Natural killer cell treated with Interleukin-12 subunit alpha and Interleukin-12 subunit beta and Interleukin-15 and Interleukin-18, amount 100 ng/mL, for 72 hours (primary cell): ENCODE measurements at regions not wholly inside any gene's neighbourhood (a gene's known extent, or its start where the extent isn't known, plus 50 kb on each side); places are given as distances from the start of the nearest gene placed in this dataset.

Experiments
- ATAC-seq, 2 donors: fragments of 150-1000 bp; cut with Tn5 transposase in 1 of 2; sonication (Bioruptor Pico), chemical (Tn5 transposase) in 1 of 2; 2 replicates each; pipeline ENCODE4 v1.10.0; 2021
- DNase-seq: peaks from one replicate; pipeline ENCODE4 v3.0.0; 2022; ENCODE audit warnings: low spot score
- H3K27ac Mint-ChIP-seq, 2 donors: 1 replicate in 1 of 2; 2 replicates in 1 of 2; pipeline ENCODE4 v1.8.0; 2022; ENCODE audit warnings: mixed read lengths in 2 of 2, mild to moderate bottlenecking in 1 of 2, moderate library complexity in 1 of 2
- H3K27me3 Mint-ChIP-seq, 2 donors: 1 replicate in 1 of 2; 2 replicates in 1 of 2; pipeline ENCODE4 v1.8.0; 2022; ENCODE audit warnings: mixed read lengths in 2 of 2
- H3K36me3 Mint-ChIP-seq: one replicate; pipeline ENCODE4 v1.8.0; 2022; ENCODE audit warnings: mixed read lengths
- H3K4me1 Mint-ChIP-seq, 2 donors: 1 replicate in 1 of 2; 2 replicates in 1 of 2; pipeline ENCODE4 v1.8.0; 2022; ENCODE audit warnings: low read depth in 2 of 2, mixed read lengths in 2 of 2, mild to moderate bottlenecking in 1 of 2
- H3K4me3 Mint-ChIP-seq: one replicate; pipeline ENCODE4 v1.8.0; 2022; ENCODE audit warnings: mixed read lengths
- H3K9me3 Mint-ChIP-seq: 2 replicates; pipeline ENCODE4 v1.8.0; 2022; ENCODE audit warnings: mixed read lengths

DNA sequence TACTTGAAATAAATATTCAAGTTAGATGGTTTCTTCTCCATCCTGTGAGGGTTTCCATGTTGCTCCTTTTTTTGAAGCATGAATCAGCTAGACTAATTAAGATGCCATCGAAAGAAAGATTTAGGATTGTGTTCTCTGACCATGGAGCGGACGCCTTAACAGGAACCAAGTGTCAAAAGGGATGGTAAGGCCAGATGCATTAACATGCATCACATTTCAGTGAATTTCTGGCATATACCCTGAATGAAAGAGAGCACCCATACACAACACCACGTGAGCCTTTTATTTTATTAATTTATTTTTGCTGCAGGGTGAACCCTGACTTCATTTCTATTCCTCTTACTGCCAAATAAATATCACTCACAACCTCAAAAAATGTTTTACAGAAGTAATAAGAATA lies 1045.3 kb upstream of the ARRDC3 start:
- H3K27ac Mint-ChIP-seq, result no peak overlapping the region
- H3K4me3 Mint-ChIP-seq, result no peak overlapping the region
- H3K36me3 Mint-ChIP-seq, result peaks cover under 1% of the 10 kb centered on the region
- DNase-seq (no peak), ATAC-seq (no peak)
- no peaks in the 10 kb centered on the region for H3K27me3 Mint-ChIP-seq
- H3K9me3 Mint-ChIP-seq, result peaks cover 5% of the 10 kb centered on the region
- no peaks in the 10 kb centered on the region for H3K4me1 Mint-ChIP-seq

DNA sequence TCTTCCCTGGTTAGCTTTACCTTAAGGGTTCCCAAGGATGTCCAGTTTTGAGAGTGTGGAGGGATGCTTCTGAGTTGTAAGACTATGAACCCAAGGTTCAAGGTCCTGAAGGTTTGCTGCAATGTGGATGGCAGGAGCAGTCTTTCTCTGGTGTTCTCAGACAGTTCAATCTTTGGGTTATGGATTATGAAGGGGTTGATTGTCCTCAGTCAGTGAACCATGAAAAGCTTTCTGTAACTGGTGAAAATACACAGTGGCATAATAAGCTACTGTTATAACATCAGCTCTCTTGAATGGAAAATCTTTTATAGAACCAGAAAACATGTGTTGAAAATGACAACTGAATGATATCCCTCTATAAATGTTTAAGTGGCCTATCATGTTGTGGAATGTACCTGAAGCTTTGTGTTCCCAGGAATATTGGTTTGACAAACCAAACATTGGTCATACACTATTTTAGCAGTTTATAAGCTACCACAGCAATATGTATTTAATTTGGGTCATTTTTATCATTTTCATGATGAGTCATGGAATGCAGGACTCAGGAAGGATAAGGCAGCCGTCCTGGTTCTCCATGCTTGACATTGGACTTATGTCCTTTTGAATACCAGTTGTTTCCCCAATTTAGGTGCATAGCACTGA lies 1041.8 kb upstream of the ARRDC3 start:
- no peak overlapping the region for H3K27ac Mint-ChIP-seq
- H3K4me1 Mint-ChIP-seq, result no peaks in the 10 kb centered on the region
- H3K4me3 Mint-ChIP-seq, result no peak overlapping the region
- peaks cover 4% of the 10 kb centered on the region for H3K36me3 Mint-ChIP-seq
- no peaks in the 10 kb centered on the region for H3K27me3 Mint-ChIP-seq
- no peak for DNase-seq
- peaks cover 11% of the 10 kb centered on the region for H3K9me3 Mint-ChIP-seq
- no peak for ATAC-seq

DNA sequence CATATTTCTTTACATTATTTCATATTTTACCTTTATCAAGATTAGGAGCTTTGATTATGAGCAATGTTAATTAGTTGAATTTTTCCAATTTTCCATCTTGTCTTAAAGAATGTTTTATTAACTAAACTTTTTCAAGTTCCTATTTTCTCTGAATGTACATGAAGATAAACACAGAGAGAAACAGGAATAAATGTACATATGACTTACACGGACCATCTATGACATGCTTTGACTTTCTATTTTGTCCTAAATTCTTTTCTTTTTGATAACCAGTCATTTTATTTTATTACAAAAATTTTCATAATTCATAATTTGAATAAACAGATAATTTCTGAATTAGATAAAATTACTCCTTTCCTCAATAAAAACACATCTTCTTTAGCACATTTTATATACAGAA lies 1038.8 kb upstream of the ARRDC3 start:
- ATAC-seq, result no peak
- Mint-ChIP-seq H3K27me3 (no peaks in the 10 kb centered on the region), H3K9me3 (peaks cover 11% of the 10 kb centered on the region), H3K4me3 (no peak overlapping the region), H3K27ac (no peak overlapping the region), H3K4me1 (no peaks in the 10 kb centered on the region), H3K36me3 (peaks cover 4% of the 10 kb centered on the region)
- no peak for DNase-seq

DNA sequence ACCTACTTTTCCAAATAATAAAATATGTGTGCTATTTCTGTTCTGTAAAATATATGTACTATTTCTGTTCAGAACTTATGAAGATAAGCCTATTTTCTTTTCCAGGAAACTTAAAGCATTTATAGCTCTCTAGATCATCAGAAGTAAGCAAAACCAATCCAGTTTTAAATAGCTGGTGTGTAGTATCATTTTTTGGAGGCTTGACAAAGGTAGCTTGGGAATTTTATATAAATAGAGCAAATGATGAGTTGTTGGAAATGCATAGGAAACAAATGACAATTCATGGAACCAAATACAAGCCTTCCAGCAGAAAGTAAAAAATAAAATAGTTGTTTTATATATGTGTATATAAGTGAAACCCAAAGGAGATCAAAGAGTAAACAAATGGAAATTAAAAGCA lies 1038.1 kb upstream of the ARRDC3 start:
- Mint-ChIP-seq H3K4me3 (no peak overlapping the region), H3K9me3 (peaks cover 11% of the 10 kb centered on the region), H3K27ac (no peak overlapping the region), H3K4me1 (no peaks in the 10 kb centered on the region), H3K36me3 (peaks cover 4% of the 10 kb centered on the region), H3K27me3 (no peaks in the 10 kb centered on the region)
- no peak for DNase-seq
- ATAC-seq, result no peak

DNA sequence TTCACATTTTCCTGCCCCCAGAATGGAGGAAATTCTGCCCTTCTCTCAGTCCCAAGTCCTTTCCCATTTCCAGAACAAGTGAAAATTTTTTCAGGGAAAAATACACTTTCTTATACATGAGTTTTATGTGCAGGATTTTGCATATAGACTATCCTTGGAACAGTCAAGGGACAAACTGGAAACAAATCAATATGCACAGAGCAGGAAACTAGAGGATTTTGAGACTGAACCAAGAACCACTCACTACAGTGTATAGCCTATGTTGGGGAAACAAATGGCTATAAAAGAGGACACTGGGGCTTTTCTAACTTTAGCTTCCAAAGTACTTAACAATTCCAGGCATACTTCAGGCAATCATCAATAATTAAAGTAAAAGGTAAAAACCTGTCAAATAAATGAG lies 1036.1 kb upstream of the ARRDC3 start:
- DNase-seq (no peak), ATAC-seq (no peak)
- H3K9me3 Mint-ChIP-seq, result peaks cover 12% of the 10 kb centered on the region
- no peak overlapping the region for H3K4me3 Mint-ChIP-seq
- no peaks in the 10 kb centered on the region for H3K4me1 Mint-ChIP-seq
- H3K27me3 Mint-ChIP-seq, result no peaks in the 10 kb centered on the region
- no peak overlapping the region for H3K27ac Mint-ChIP-seq
- H3K36me3 Mint-ChIP-seq, result peaks cover 4% of the 10 kb centered on the region

DNA sequence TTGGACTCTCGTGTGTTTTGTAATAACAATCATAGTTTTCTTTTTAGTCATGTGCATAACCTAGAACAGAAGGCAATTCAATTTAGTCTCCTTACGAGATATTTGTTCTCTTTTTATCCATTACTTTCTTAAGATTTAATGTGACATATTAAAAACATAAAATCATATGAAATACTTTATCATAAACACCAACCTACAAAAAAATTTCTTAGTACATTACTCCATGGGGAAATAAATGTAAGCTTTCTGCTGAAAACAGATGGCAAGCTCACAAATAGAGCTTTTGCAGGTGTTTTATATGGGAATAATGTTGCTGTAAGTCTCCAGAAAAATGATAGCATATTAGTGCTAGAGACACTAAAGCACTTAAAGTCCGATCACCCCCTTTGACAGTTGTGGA lies 1035.2 kb upstream of the ARRDC3 start:
- H3K36me3 Mint-ChIP-seq, result peaks cover 3% of the 10 kb centered on the region
- H3K4me1 Mint-ChIP-seq, result no peaks in the 10 kb centered on the region
- H3K27me3 Mint-ChIP-seq, result no peaks in the 10 kb centered on the region
- H3K27ac Mint-ChIP-seq, result no peak overlapping the region
- H3K4me3 Mint-ChIP-seq, result no peak overlapping the region
- no peak for DNase-seq
- ATAC-seq, result no peak
- H3K9me3 Mint-ChIP-seq, result peaks cover 9% of the 10 kb centered on the region

DNA sequence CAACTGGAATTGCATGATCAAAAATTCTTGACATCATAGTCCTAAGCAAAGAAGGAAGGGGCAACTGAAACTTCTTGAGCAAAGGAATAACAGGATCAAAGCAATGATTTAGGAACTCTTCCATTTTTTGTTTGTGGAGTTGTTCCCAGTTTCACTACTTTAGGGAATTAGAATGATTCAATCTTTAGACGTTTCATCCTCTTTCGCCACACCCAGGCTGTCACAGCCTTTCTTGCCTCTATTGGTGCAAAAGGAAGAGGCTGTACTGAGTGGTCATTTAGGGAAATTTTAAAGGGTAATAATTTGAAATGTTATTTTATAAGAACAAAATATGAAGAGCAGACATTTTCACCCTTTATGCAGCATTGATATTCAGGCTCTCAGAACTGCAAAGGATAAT lies 1026.0 kb upstream of the ARRDC3 start:
- no peak overlapping the region for H3K27ac Mint-ChIP-seq
- ATAC-seq (no peak), DNase-seq (no peak)
- H3K9me3 Mint-ChIP-seq, result peaks cover 12% of the 10 kb centered on the region
- no peak overlapping the region for H3K4me3 Mint-ChIP-seq
- H3K4me1 Mint-ChIP-seq, result no peaks in the 10 kb centered on the region
- H3K27me3 Mint-ChIP-seq, result no peaks in the 10 kb centered on the region
- no peaks in the 10 kb centered on the region for H3K36me3 Mint-ChIP-seq

DNA sequence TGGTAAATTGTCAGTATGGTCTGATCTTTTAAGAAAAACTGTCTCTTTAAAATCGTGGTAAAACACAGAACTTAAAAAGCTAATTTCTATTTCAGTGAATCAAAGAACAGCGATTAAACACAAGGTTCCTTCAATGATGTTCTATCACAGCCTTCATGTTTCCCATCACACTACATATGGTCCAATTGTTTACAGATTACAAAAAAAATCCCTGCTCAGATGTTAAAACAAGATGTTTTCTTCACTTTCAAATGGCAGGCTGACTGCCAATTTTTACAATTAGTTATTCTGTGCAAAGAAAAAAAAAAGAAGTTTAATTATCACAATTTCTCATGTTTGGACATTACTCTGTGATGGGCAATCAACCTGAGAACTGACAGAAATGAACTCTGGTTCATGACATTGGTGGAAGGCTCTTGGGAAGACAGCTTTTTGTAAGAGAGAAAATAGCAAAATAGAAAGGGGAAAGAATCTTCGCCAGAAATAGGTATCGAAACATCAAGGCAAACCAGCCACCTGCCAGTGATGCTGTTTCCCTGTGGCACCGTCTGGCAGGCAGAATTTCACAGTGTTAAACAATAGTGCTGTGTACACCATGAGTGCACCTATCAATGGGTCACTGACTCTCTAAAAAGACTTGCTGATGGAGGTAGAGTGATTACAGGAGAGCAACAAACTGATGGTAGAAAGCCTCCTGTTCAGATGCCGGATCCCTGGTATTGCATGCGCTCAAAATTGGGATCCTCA lies 1020.0 kb upstream of the ARRDC3 start:
- Mint-ChIP-seq H3K36me3 (no peaks in the 10 kb centered on the region), H3K27me3 (no peaks in the 10 kb centered on the region), H3K4me3 (no peak overlapping the region), H3K4me1 (no peaks in the 10 kb centered on the region), H3K9me3 (peaks cover 6% of the 10 kb centered on the region), H3K27ac (no peak overlapping the region)
- ATAC-seq (no peak), DNase-seq (no peak)

DNA sequence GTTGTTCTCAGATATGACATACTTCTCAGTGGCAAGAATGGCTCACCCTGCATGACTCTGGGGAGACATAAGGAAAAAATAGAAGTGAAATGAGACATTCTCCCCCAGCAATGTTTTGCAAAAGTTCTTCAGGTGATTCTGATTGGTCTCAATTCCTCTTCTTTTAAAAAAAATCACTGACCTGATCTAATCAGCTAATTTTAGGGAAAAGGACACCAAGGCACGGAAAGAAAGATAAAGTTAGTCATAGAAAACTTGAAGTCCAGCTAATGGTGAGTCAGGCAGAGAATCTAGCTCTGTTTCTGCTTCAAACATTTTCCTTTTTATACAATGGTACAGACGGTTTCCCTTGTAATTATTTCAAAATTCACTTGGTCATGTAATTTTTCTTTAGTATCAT lies 1018.9 kb upstream of the ARRDC3 start:
- no peak overlapping the region for H3K4me3 Mint-ChIP-seq
- no peaks in the 10 kb centered on the region for H3K36me3 Mint-ChIP-seq
- no peaks in the 10 kb centered on the region for H3K27me3 Mint-ChIP-seq

DNA sequence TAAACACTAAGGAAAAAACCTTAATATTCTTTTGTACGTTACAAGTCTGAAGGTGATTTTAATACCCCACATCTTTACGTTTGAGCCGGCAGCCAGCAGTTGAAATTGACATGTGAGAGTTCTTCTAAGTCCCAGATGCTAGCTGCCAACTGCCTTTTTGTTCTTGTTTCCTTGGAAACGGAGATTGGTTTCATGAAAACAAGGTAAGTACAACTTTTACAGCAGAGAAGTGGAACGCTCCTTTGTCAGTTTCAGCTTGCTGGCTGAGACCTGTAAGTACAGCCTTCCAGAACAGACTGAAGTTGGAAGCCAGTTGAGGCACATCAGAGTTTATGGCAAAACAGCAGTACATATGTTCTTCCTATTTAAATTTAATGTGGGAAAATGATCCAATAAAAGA lies 1018.4 kb upstream of the ARRDC3 start:
- no peaks in the 10 kb centered on the region for H3K4me1 Mint-ChIP-seq
- peaks cover 7% of the 10 kb centered on the region for H3K9me3 Mint-ChIP-seq
- ATAC-seq, result no peak
- no peaks in the 10 kb centered on the region for H3K36me3 Mint-ChIP-seq
- no peaks in the 10 kb centered on the region for H3K27me3 Mint-ChIP-seq
- no peak overlapping the region for H3K4me3 Mint-ChIP-seq
- no peak overlapping the region for H3K27ac Mint-ChIP-seq
- no peak for DNase-seq

More for the DNA sequence above, 1018.9 kb upstream of the ARRDC3 start:
- Mint-ChIP-seq H3K9me3 (peaks cover 9% of the 10 kb centered on the region), H3K27ac (no peak overlapping the region), H3K4me1 (no peaks in the 10 kb centered on the region)
- DNase-seq (no peak), ATAC-seq (no peak)

DNA sequence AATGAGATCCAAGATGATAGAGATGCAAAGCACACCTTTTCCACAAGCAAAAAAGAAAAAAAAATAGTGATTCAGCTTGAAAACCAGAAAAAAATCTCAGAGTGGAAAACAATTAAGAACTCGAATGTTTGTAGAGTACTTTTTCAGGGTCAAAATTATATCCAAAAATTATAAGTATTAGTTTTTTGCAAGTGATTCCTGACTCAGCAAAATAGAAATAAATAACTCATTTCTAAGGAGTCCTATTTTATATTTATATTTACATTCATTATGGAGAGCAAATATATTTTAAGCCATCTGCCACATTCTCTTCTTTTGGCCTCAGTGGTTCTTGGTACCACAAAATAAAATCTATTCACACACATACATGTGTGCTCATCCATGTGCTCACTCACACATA lies 1011.8 kb upstream of the ARRDC3 start:
- ATAC-seq, result no peak
- no peaks in the 10 kb centered on the region for H3K4me1 Mint-ChIP-seq
- H3K4me3 Mint-ChIP-seq, result no peak overlapping the region
- H3K27me3 Mint-ChIP-seq, result no peaks in the 10 kb centered on the region
- no peak overlapping the region for H3K27ac Mint-ChIP-seq
- H3K9me3 Mint-ChIP-seq, result peaks cover 12% of the 10 kb centered on the region
- H3K36me3 Mint-ChIP-seq, result no peaks in the 10 kb centered on the region
- no peak for DNase-seq

DNA sequence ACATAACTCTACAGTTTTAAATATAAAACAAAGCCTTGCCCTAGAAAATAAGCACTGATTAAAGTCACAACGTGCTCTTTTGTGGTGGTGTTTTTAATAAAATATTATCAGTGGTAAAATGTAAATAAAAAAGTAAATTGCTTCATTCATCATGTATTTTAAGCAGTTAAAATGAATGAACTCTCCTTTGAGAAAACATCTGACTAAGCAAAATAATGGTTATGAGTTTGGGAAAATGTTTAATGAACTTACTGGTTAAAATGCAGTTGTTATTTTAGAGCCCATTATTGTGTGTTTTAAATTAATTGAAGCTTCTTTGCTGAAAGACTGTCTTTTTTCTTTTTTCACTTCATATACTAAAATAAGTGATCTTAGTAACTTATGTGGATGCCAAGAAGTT lies 1007.5 kb upstream of the ARRDC3 start:
- no peaks in the 10 kb centered on the region for H3K27me3 Mint-ChIP-seq
- no peak overlapping the region for H3K4me3 Mint-ChIP-seq
- no peak for ATAC-seq
- no peak overlapping the region for H3K27ac Mint-ChIP-seq
- DNase-seq, result no peak
- no peaks in the 10 kb centered on the region for H3K36me3 Mint-ChIP-seq
- no peaks in the 10 kb centered on the region for H3K4me1 Mint-ChIP-seq
- H3K9me3 Mint-ChIP-seq, result peaks cover 4% of the 10 kb centered on the region

DNA sequence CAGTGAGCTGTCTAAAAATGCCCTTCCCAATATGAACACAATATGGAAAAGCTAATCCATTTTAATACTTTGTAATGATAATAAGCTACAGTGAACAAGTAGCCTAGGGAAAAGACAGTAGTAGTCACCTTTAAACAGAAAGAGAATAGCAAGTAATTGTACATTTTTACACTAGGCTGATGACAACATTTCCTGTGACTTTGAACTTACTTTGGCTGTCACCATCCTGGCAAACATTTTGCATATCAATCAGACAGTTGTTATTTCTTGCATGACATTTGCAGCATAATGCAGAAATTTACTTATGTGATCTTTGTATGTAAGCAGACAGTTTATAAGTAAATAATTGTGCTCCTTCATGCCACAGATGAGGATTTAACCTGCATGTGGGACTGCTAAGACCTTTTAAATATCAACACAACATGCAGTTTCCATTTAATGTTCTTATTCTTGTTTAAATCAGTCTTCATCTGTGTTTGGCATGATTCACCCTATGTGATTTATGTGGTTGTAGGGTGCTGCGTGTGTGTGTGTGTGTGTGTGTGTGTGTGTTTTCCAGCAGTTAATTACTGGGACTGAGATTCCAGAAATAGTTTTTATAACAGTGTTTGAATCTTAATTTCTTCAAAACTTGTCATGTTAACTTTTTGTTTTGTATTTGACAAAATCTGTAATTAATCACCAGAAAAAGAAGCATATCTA lies 997.1 kb upstream of the ARRDC3 start:
- H3K4me1 Mint-ChIP-seq, result no peaks in the 10 kb centered on the region
- no peak for ATAC-seq

DNA sequence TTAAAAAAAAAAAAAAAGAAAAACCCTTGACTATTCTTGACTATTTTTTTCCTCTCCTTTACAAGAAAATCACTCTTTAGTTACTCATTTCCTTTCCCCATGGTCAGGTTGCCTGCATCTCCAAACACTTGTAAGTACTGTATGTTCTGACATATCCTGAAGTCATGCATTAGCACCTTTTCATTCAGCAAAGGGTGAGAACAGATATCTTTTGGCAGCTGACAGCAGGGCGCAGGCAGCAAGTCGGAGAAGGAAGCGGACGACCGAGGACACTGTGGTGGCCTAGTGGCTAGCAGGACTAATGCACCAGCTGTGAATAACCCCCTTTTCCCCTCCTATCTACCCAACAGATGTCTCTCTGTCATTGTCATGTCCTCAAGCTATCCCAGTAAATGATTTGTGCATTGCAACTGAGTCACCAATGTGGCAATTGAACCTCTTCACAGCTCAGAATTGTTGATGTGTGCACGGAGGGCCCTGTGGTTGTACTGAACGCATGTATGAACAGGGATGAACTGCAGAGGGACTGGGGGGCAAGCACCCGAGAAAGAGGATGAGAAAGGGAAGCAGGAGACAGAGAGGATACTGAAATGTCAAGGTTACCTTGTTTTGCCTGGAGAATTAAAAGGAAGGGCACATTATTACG lies 996.0 kb upstream of the ARRDC3 start:
- Mint-ChIP-seq H3K4me3 (no peak overlapping the region), H3K27ac (no peak overlapping the region), H3K4me1 (no peaks in the 10 kb centered on the region), H3K27me3 (no peaks in the 10 kb centered on the region), H3K36me3 (no peaks in the 10 kb centered on the region), H3K9me3 (peaks cover 4% of the 10 kb centered on the region)
- ATAC-seq, result no peak
- no peak for DNase-seq

More for the DNA sequence above, 997.1 kb upstream of the ARRDC3 start:
- Mint-ChIP-seq H3K4me3 (no peak overlapping the region), H3K9me3 (peaks cover 4% of the 10 kb centered on the region), H3K27ac (no peak overlapping the region), H3K36me3 (no peaks in the 10 kb centered on the region), H3K27me3 (no peaks in the 10 kb centered on the region)
- DNase-seq, result no peak
